Tibial nerve (tissue), 3 donors: ENCODE measurements at regions not wholly inside any gene's neighbourhood (a gene's known extent, or its start where the extent isn't known, plus 50 kb on each side); places are given as distances from the start of the nearest gene placed in this dataset.

Experiments used
- CTCF ChIP-seq, 5 experiments: fragments of 200-600 bp in 3 of 5; fragments of 450-650 bp in 2 of 5; sonication (generic) in 3 of 5; IDR thresholded peaks; one replicate each; pipeline ENCODE4 v1.5.1; 2016 to 2019; ENCODE audit warnings: antibody characterized with exemption in 5 of 5, mild to moderate bottlenecking in 3 of 5, moderate library complexity in 2 of 5
- POLR2A ChIP-seq, 2 donors: fragments of 450-650 bp; IDR thresholded peaks; one replicate each; pipeline ENCODE4 v1.6.1; 2017; ENCODE audit warnings: antibody characterized with exemption in 2 of 2, mild to moderate bottlenecking in 2 of 2, moderate library complexity in 2 of 2

GRCh38 chr7:21030237-21030871 is 243.7 kb upstream of the SP8 start:
- TF ChIP-seq CTCF (IDR thresholded peaks at IDR 0.05) (no peak), POLR2A (IDR thresholded peaks at IDR 0.05) (no peak)
